HG03457 (cell line): ENCODE measurements at regions not wholly inside any gene's neighbourhood (a gene's known extent, or its start where the extent isn't known, plus 50 kb on each side); places are given as distances from the start of the nearest gene placed in this dataset.
A peak's percentile ranks its signal among the peaks of the same experiment; 100 is the strongest.
"Not testable (repeated sequence)": the region's sequence is repeated elsewhere in the genome, so short reads cannot be mapped to it uniquely, and the experiment has no call there.

Experiments used
- ATAC-seq: cut with Tn5 transposase; IDR thresholded peaks from one replicate; pipeline ENCODE4 v1.9.1; 2021; ENCODE audit warnings: moderate number of reproducible peaks; ENCODE audit not compliant: unreplicated experiment

DNA sequence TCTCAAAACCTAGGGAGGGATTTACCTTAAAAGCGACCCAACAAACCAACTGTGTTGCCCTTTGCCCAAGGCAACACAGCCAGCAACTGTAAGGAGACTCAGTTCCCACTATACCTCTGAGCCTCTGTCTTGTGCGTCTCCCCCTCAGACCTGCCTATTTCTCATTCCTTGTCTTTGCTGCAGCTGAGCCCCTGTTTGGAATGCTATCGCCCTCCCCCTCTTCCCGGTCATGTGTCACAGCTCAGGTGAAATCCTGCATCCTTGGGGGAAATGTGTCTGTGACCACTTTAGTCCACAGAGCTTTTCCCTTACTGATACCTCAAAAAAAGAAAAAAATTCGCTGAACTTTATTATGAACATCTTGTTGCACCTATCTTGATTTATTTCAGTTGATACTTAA is 52.0 kb upstream of the LRIG1 start:
- no peak for ATAC-seq

DNA sequence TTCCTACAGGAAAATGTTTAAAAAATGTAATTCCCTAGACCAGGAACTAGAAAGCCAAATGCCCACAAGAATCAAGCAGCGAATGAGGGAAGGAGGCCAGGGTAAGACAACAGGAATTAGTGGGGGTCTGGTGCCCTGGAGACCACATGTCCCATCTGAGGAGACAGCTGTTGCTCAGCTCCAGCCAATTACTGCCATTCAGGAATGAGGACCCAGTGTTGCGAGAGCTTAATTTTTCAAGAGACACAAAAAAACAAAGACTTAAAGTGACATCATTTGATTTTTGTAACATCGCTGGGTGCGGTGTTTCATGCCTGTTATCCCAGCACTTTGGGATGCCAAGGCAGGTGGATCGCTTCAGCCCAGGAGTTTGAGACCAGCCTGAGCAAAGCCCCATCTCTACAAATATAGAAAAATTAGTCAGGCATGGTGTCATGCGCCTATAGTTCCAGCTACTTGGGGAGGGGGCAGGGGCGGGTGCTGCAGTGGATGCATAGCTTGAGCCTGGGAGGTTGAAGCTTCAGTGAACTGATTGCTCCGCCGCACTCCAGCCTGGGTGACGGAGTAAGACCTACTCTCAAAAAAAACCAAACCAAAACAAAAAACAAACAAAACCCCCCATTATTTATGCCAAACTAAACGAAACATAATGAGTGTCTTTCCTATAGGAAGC is 52.8 kb upstream of the LRIG1 start:
- no peak for ATAC-seq

DNA sequence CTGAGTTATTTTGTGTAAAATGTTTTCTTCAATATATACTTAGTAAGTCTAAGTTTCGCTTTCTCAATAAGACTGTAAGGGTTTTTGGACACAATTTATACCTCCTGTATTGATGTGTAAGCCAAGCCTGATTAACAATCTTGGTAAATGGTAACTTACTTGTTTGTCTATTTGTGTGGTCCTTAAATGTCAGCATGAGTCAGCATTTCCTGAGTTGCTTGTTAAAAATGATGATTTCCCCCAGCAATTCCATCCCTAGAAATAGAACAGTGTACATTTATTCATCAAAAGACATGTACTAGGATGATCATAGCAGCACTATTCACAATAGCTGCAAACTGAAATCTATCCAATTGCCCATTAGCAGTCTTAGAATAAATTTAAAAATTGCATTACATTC is 53.4 kb upstream of the LRIG1 start:
- no peak for ATAC-seq

DNA sequence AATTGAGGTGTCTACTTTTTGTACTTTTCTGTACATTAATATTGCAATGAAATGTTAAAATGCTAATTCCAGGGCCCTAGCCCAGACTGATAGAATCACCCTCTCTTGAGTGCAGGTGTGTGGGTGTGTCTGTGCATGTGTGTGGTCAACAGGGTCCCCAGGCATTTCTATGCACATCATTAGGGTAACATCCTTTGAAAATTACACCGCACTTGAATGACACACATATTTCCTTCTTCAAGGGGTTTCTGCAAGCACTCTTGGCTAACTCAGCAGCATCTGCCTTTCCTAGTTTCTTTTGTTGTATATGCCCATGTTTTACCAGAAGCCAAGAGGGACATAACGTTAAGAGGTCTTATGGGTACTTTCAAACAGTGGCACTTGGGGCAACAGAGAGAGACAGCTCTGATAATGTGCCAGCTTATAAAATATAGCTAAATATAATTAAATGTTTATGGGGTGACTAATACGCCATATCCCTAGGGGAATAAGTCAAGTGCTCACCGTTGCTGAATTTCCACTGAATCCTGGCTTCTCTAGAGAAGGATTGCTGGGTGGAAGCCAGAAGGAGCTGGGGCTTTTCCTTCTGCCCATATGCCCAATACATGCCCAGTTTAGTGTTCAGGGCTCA is 54.5 kb upstream of the LRIG1 start:
- no peak for ATAC-seq

DNA sequence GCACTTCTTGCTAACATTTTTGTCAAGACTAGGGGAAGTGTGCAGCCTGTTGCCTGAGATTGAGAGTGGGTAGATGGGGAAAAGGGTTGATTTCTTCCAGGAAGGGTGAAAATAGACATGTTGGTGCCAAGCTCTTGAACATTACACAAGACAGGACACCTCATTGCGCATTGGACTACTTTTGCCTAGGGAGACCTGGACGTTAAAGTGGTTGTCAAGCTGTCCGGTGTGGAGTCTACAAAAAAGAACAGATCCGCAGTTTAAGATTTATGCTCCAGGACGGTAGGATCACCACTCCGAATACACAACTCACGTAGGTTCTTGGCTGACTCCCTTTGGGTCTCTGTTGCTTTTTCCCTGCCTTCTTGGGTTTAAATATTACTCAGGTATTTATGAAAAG is 56.3 kb upstream of the LRIG1 start:
- no peak for ATAC-seq

DNA sequence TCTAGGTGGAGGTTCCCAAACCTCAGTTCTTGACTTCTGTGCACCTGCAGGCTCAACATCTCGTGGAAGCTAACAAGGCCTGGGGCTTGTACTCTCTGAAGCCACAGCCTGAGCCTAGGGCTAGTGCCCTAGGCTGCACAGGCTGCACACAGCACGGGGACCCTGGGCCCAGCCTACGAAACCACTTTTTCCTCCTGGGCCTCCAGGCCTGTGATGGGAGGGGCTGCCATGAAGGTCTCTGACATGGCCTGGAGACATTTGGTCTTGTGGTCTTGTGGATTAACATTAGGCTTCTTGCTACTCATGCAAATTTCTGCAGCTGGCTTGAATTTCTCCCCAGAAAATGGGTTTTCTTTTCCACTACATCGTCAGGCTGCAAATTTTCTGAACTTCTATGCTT is 59.1 kb upstream of the LRIG1 start:
- ATAC-seq = not testable (repeated sequence)

DNA sequence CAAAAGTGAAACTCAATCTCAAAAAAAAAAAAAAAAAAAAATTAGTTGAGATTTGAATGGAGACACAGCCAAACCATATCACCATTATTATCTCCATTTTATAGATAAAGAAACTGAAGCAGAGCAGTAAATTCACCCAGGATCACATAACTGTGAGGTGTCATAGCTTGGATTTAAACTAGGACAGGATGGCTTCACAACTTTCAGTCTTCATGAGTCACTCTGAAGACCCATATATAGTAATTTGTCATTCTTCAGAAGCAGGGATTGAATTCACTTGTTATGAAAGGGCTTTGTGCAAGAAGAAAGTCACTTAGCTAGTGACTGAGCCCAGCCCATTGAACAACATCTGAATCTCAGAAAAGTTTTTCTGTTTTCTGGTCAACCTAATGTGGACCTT is 60.5 kb upstream of the LRIG1 start:
- ATAC-seq = no peak

DNA sequence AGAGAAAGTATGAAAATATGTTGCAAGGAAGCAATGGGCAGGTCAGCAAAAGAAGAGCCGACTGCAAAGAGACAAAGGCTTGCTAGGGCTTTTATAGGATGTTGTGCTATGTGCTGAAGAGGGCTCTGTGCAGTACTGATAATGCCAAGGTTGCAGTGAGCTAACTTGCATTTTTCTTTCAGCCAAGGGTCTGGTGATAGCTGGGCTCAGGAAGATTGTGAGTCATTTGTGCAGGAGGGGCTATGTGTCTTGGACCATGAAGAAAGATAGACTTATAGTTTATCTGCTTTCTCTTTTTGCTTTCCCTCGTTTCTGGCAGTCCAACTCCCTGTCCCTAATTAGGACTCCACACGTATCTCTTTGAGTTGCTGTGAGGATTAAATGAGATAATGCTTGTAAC is 64.5 kb upstream of the LRIG1 start:
- no peak for ATAC-seq

DNA sequence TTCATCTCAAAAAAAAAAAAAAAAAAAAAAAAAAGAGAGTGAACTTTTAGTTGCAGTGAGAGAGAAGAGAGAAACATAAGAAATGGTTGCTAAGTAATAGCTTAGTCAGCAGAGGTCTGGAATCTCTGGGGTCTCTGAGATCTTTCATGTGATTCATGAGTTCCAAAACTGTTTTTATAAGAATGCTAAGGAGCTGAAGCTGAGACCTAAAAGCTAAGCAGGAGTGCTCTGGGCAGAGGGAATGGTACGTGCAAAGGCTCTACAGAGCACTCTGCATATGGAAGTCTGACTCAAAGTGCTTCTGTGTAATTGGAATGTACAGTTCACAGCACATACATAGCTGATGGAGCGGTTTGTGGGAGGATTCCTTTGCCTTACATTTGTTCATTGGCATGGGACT is 66.3 kb upstream of the LRIG1 start:
- ATAC-seq = no peak

DNA sequence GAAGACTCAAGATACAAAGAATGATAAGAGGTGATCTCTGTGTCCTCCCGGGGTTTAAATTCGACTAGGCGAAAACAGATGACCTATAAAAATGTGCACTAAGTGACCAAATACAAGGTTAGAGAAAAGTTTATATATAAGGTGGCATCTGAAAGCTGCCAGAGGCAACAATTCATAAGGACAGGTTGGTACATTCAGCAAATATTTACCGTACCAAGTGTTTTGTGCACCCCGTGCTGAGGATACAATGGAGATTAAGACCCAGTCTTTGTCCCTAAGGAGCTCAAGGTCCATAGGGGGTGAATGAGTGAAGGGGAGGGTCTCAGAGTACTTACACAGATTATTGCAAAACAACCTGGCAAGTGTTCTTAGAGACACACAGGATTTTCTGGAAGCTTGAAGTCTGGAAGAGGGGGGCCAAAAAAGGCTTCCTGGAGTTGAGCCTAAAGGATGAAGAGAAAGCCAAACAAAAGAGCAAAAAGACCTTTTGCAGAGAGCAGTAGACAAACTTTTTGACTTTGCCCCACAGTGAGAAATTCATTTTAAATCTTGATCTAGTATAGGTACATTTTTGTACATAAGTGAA is 71.4 kb upstream of the LRIG1 start:
- ATAC-seq = no peak

DNA sequence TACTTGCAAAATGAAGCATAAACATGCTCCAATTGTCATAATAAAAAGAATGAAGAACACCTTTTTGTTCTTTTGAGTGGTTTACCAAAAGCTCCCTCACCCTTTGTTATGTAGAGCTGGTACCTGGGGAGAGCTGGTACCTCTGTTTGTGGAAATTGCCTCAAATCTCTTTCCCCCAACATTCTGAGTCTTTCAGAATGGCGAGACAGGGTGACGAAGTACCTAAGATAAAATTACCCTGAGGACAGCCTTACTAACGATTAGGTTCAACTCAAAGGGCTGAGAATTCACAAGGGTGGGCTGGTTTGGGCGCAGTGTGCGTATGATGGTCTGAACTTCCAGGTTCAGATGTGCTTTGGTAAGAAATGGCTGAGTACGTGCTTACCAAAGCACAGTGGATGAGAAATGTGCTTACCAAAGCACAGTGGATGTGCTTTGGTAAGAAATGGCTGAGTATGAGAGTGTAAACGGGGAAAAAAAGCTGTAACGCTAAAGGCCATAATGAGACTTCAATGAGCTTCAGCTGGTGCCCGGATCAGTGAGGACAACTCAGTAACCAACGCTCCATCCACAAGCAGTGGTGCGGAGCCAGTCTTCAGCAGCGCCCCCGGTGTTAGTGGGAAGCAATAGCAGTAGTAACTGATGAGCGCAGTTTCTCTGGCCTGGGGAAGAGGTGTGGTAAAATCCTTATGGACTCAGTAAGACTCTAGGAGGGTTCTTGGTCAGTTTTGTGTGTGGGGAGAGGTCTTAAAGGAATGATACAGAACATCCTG is 72.3 kb upstream of the LRIG1 start:
- no peak for ATAC-seq

DNA sequence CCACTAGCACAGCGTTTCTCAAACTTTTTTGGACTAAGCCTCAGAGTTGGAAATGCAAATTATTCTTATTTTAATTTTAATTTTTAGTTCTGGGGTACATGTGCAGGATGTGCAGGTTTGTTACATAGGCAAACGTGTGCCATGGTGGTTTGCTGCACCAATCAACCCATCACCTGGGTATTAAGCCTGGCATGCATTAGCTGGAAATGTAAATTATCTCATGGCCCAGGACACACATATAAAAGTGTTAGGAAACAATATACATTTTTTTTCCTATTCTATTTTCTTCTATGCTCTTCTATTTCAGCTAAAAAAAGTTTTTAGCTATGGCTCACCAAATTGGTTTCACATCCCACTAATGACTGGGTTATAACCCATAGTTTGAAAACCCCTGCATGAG is 73.3 kb upstream of the LRIG1 start:
- no peak for ATAC-seq

DNA sequence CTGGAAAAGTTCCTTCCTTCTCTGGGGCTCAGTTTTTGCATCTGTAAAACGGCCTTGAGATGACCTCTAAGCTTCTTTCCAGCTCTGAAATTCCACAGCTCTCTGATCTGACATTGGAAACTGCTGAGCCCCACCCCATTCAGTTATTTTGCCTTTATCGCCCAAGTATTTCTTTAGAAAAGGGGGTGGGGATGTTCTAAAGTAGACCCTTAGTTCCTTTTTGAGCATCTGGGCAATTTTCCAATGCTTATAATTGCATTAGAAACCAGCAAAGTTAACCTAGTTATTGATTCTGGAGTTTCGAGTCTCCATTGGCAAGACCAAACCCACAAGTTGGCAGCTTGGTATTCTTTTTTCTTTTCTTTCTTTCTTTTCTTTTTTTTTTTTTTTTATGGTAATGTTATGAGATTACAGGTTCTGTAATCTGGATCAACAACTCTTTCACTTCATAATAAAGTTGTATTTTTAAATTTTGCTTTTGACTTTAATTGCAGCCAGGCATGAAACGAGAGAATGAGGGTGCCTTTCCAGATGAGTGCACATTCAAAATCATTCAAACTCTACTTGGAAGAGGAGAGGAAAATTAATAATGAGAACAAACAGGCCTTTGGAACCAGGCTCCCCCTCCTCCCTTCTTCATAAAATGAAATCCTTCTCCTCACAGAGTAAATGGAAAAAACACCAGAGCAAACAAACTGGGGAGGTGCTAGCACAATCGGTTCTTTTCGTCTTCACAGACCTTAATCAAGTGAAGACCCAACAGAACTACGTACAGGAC is 76.8 kb upstream of the LRIG1 start:
- no peak for ATAC-seq

DNA sequence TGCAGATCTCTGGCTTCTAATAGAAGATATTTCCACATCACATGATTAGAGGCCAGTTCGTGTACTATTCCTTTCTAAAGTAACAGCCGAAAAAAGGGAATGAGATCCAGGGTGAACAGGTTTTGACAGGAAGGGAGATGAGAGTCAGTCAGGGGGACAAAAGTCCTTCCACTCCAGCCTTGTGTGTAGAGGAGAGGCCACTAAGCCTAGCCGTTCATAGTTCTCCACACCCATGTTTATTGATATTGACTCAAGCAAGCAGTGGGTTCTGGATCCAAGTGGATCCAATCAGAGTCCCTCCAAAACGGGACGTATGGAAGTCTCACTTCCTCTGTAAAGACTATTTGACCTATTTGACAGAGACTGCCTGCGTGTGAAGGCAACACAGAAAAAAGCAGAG is 80.4 kb upstream of the LRIG1 start:
- no peak for ATAC-seq

DNA sequence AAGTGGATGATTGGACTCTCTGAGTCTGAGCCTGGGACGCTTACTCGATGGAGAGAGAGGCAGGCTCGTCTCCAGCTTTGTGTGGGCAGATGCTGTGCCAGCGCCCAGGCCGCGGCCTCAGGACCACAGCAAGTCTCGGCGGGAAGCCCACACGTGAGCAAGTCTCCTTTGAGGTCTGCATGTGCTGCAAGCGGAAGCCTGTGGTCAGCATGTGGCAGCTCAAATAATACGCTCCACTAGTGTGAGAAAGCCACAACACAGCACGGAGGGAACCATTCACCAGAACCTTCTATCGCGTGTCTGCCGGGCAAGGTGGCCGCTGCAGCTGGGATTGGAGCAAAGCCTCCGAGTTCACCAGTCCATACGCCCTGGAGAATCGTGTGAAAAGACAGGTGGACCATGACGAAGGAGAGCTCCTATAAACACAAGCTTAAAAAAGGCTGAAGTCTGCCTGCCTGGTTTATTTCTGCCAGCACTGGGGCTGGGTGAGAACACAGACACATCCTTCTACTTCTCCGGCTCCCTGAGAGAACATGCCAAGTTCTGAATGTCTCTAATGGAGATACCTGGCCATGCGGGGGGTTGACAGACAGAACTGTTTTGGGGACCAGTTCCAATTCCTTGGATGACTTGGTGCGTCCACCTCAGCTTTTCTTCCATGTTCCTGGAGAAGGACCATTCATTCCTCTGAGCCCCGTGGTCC is 82.0 kb upstream of the LRIG1 start:
- ATAC-seq = peak; percentile 92

DNA sequence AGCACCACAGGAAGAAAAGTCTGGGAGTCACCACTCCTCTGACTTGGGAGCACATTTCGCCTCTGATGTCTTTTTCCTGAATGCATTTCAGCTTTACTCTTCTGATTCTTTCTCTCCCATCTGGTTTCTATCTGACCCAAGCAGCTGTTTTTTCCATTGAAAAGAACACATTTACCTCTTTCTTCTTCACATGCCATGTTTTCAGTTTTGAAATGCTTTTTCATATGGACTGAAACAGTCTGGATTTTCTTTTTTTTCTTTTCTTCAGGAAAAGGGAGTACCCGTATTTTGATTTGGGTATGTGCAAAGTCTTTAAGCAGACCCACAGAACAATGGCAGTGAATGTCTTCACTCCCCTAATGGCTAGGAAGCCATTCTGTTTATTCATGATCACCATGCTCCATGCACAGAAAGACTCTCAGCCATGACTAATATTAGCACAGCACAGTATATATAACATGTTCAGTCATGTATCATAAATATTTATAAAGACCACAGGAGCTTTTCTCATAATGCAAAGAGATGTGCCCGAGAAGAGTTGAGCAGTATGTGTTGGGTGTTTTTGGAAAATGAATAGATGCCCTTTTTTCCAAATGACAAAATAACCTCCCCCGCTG is 82.7 kb upstream of the LRIG1 start:
- no peak for ATAC-seq

DNA sequence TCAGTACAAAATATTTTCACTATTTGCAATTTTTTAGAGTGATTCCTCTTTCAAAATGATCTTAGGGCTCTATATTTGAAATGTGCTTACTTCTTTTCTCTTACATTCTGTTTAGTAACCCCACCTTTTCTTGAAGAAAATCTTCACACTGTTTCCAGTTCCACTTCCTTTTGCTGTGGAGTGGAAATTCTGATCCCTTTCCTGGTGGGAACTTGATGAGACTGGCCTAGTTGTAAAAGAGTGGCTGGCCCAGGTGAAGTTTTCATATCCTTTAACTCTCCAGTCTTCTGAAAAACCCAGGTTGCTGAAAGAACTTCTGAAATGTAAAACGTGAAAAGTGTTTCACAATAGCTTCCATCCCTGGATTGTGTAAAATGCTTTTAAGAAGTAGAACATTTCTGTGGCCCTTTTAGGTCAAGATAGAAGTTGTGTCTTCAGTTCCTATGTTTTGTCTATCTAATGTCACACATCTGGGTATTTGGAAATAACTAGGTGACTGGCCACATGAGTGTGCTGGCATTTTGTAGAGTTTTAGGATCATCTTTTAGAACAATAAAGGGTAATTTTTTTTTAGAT is 84.8 kb upstream of the LRIG1 start:
- no peak for ATAC-seq

DNA sequence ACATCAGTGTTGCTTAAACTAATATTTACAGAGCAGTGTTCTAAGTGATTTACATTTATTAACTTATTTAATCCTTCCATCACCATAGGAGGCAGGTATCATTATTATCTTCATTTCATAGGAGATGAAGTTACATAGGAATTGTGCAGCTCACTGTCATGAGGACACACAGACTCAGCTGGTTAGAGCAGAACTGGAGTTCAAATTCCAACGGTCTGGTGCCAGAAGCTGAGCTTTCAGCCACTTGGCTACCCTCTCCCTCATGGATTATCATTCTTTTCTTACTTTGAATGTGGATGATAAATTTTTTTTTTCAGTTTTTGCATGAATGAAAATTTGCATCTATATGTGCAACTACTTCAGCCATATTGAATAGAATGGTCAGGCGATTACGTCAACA is 86.0 kb upstream of the LRIG1 start:
- no peak for ATAC-seq

DNA sequence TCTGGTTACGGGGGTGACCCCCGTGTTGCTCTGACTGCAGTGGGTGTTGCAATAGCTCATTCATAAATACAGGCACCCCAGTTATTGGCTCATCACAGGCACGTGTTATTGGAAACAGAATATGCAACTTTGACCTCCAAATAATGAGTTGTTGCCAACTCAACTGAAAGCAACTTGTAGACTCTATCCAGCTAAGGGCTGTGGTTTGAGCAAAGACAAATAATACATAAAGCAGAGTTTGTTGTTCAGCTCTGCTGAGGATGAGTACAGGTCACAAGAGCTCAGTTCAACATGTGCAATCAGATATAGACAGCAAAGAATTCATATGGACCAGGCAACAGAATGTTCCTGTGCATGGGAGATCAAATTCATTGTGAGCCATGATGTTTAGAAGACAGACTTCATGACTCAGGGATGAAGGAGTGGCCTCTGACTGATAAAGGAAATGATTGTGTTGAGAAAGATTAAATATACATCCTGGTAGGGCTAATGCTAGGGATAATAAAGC is 87.6 kb upstream of the LRIG1 start:
- no peak for ATAC-seq
